IMR-90 (cell line): ENCODE measurements at regions not wholly inside any gene's neighbourhood (a gene's known extent, or its start where the extent isn't known, plus 50 kb on each side); places are given as distances from the start of the nearest gene placed in this dataset.

Experiments used
- ATAC-seq: fragments of 200-7000 bp; cut with Tn5 transposase; 2 replicates; pipeline ENCODE4 v1.9.1; 2020; ENCODE audit warnings: low read depth, mild to moderate bottlenecking, moderate library complexity
- BruUV-seq: library from RNA; stranded (reverse); fragments of 400-500 nt; replicated peaks from 2 replicates; lab custom pipeline; 2021; lab: Mats Ljungman, UMichigan
- CTCF ChIA-PET: fragments of 300-600 bp; formaldehyde crosslinking; extraction: SDS; loops from one replicate; lab custom pipeline; 2021; ENCODE audit warnings: antibody characterized with exemption; lab: Yijun Ruan, JAX
- POLR2A ChIA-PET: fragments of 300-600 bp; sonication (Branson Sonifier 250); formaldehyde crosslinking; loops from one replicate; lab custom pipeline; 2022; ENCODE audit warnings: antibody characterized with exemption; ENCODE audit not compliant: unreplicated experiment; lab: Charles Lee
- DNase-seq: peaks from one replicate; pipeline ENCODE4 v3.0.0; 2013
- H2AFZ ChIP-seq: replicated peaks from 2 replicates; pipeline ENCODE3; 2013; ENCODE audit warnings: low read length, mild to moderate bottlenecking; ENCODE audit not compliant: poor library complexity
- H2AK5ac ChIP-seq: 2 replicates; pipeline ENCODE4 v1.6.1; 2013; ENCODE audit warnings: low read depth, low read length, inconsistent platforms
- H2AK9ac ChIP-seq: replicated peaks from 2 replicates; pipeline ENCODE3; 2013; ENCODE audit warnings: mild to moderate bottlenecking, low read depth, low read length, moderate library complexity; ENCODE audit not compliant: poor library complexity
- H2BK120ac ChIP-seq: 2 replicates; pipeline ENCODE4 v1.6.1; 2013; ENCODE audit warnings: low read depth, low read length, inconsistent platforms
- H2BK15ac ChIP-seq: 3 replicates; pipeline ENCODE4 v1.6.1; 2013; ENCODE audit warnings: low read depth, low read length, inconsistent platforms
- H2BK20ac ChIP-seq: 2 replicates; pipeline ENCODE4 v1.6.1; 2013; ENCODE audit warnings: low read depth, mild to moderate bottlenecking, inconsistent platforms, low read length, moderate library complexity
- H2BK5ac ChIP-seq: 2 replicates; pipeline ENCODE4 v1.6.1; 2013; ENCODE audit warnings: mild to moderate bottlenecking, low read depth, low read length, inconsistent platforms; ENCODE audit not compliant: poor library complexity, severe bottlenecking
- H3K14ac ChIP-seq: replicated peaks from 2 replicates; pipeline ENCODE4 v1.6.1; 2013; ENCODE audit warnings: low read depth, low read length, inconsistent platforms
- H3K18ac ChIP-seq: 2 replicates; pipeline ENCODE4 v1.6.1; 2013; ENCODE audit warnings: low read depth, low read length, control low read depth
- H3K23ac ChIP-seq: 2 replicates; pipeline ENCODE4 v1.6.1; 2013; ENCODE audit warnings: low read depth, low read length, inconsistent platforms
- H3K27ac ChIP-seq: 2 replicates; pipeline ENCODE4 v1.5.1; 2013; ENCODE audit warnings: mild to moderate bottlenecking, control low read depth, low read length; ENCODE audit not compliant: insufficient read depth
- H3K27me3 ChIP-seq: 2 replicates; pipeline ENCODE4 v1.6.1; 2013; ENCODE audit warnings: low read length; ENCODE audit not compliant: control insufficient read depth, insufficient read depth
- H3K36me3 ChIP-seq: 2 replicates; pipeline ENCODE4 v1.6.1; 2013; ENCODE audit warnings: low read length, mixed read lengths; ENCODE audit not compliant: control insufficient read depth, insufficient read depth
- H3K4ac ChIP-seq: 2 replicates; pipeline ENCODE4 v1.6.1; 2013; ENCODE audit warnings: low read depth, low read length, inconsistent platforms
- H3K4me1 ChIP-seq: 2 replicates; pipeline ENCODE4 v1.6.1; 2013; ENCODE audit warnings: low read length, mixed read lengths; ENCODE audit not compliant: control insufficient read depth, insufficient read depth
- H3K4me2 ChIP-seq: 2 replicates; pipeline ENCODE4 v1.6.1; 2013; ENCODE audit warnings: low read depth, mild to moderate bottlenecking, control low read depth, low read length, moderate library complexity
- H3K4me3 ChIP-seq: 2 replicates; pipeline ENCODE4 v1.5.1; 2013; ENCODE audit warnings: low read depth, mild to moderate bottlenecking, control low read depth, low read length, moderate library complexity; ENCODE audit not compliant: insufficient read depth
- H3K56ac ChIP-seq: 2 replicates; pipeline ENCODE4 v1.6.1; 2013; ENCODE audit warnings: low read length, inconsistent platforms; ENCODE audit not compliant: insufficient read depth; ENCODE audit errors: extremely low read depth
- H3K79me1 ChIP-seq, 2 experiments: 2 replicates each; pipeline ENCODE4 v1.6.1; 2013; ENCODE audit warnings: low read length in 2 of 2, inconsistent platforms in 1 of 2, low read depth in 1 of 2
- H3K9ac ChIP-seq: 2 replicates; pipeline ENCODE4 v1.6.1; 2013; ENCODE audit warnings: low read depth, low read length, control low read depth
- H3K9me1 ChIP-seq: 2 replicates; pipeline ENCODE4 v1.6.1; 2013; ENCODE audit warnings: low read length, inconsistent platforms; ENCODE audit not compliant: insufficient read depth
- H3K9me3 ChIP-seq: 2 replicates; pipeline ENCODE4 v1.6.1; 2013; ENCODE audit warnings: low read length; ENCODE audit not compliant: control insufficient read depth, insufficient read depth
- H4K20me1 ChIP-seq: 2 replicates; pipeline ENCODE4 v1.6.1; 2013; ENCODE audit warnings: low read length, inconsistent platforms; ENCODE audit not compliant: insufficient read depth
- H4K5ac ChIP-seq: 2 replicates; pipeline ENCODE4 v1.6.1; 2013; ENCODE audit warnings: mild to moderate bottlenecking, low read depth, low read length, control low read depth
- H4K8ac ChIP-seq, 2 experiments: 2 replicates each; pipeline ENCODE4 v1.6.1; 2013; ENCODE audit warnings: low read depth in 2 of 2, low read length in 2 of 2, control low read depth in 1 of 2, inconsistent platforms in 1 of 2
- H4K91ac ChIP-seq: 2 replicates; pipeline ENCODE4 v1.6.1; 2013; ENCODE audit warnings: low read depth, low read length, inconsistent platforms; ENCODE audit not compliant: insufficient read depth
- FOS ChIP-seq: fragments of 150-350 bp; IDR thresholded peaks from 2 replicates; pipeline ENCODE4 v1.6.1; 2016; ENCODE audit warnings: low read depth, low read length
- WGBS, 2 experiments: methylation state at CpG; one replicate each; pipeline versions ENCODE4 v1.1.5 to v1.1.7; 2013; ENCODE audit warnings: missing lambda C conversion rate in 2 of 2; ENCODE audit not compliant: insufficient read length in 1 of 2; ENCODE audit errors: extremely low coverage in 2 of 2; 5-methylcytosine and 5-hydroxymethylcytosine counted together
- dilution Hi-C: fragments of 300-500 bp; cut with HindIII; formaldehyde crosslinking; loops from one replicate; pipeline ENCODE4 v1.14.3; 2018; ENCODE audit warnings: low sequenced_read_pairs; ENCODE audit not compliant: unreplicated experiment
- in situ Hi-C: fragments of 300-500 bp; cut with MboI; formaldehyde crosslinking; loops from 3 replicates; pipeline ENCODE4 v1.14.3; 2019; ENCODE audit warnings: low sequenced_read_pairs, inconsistent platforms, mixed read lengths
- intact Hi-C: fragments of 100-400 bp; cut with micrococcal nuclease; formaldehyde crosslinking; loops from 2 replicates; pipeline ENCODE4 v1.10.0; 2022
- TF ChIP-seq, protein P1 (sequence below): fragments of 150-350 bp; IDR thresholded peaks from 2 replicates; pipeline ENCODE4 v1.6.1; 2017; ENCODE audit warnings: mild to moderate bottlenecking, antibody characterized with exemption, low read length, low read depth

DNA sequence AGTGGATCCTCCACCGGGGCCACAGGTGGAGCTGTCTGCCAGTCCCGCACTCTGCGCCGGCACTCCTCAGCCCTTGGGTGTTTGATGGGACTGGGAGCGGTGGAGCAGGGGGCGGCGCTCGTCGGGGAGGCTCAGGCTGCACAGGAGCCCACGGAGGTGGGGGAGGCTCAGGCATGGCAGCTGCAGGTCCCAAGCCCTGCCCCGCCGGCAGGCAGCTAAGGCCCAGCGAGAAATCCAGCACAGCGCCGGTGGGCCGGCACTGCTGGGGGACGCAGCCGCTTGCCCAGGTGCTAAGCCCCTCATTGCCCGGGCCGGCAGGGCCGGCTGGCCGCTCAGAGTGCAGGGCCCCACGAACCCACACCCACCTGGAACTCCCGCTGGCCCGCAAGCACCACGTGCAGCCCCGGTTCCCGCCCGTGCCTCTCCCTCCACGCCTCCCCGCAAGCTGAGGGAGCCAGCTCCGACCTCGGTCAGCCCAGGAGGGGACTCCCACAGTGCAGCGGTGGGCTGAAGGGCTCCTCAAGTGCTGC is 286.4 kb downstream of the RBM26 start:
- Histone ChIP-seq H3K14ac (no peak overlapping the region), H3K79me1 (no peaks in the 10 kb centered on the region), H3K9me1 (no peaks in the 10 kb centered on the region), H3K9me3 (no peaks in the 10 kb centered on the region), H3K27me3 (no peaks in the 10 kb centered on the region), H3K27ac (no peak overlapping the region), H4K91ac (no peak overlapping the region), H4K8ac (no peak overlapping the region), H2AK5ac (no peak overlapping the region), H2BK20ac (no peak overlapping the region), H3K36me3 (no peaks in the 10 kb centered on the region), H3K4me3 (no peak overlapping the region), H3K23ac (no peak overlapping the region), H2AFZ (no peak overlapping the region), H3K4me1 (no peaks in the 10 kb centered on the region), H3K18ac (no peak overlapping the region), H3K9ac (no peak overlapping the region), H2AK9ac (no peak overlapping the region), H4K20me1 (no peaks in the 10 kb centered on the region), H2BK120ac (no peak overlapping the region), H3K56ac (no peak overlapping the region), H4K5ac (no peak overlapping the region), H2BK15ac (no peak overlapping the region), H3K4ac (no peak overlapping the region), H2BK5ac (no peak overlapping the region), H3K4me2 (no peak overlapping the region)
- no peak for ATAC-seq
- intact Hi-C loops (no loop called here), in situ Hi-C loops (no loop called here), dilution Hi-C loops (no loop called here)
- ChIA-PET POLR2A (no interaction called here), CTCF (no interaction called here)
- no TSS peak for BruUV-seq
- TF ChIP-seq, protein P1, sequence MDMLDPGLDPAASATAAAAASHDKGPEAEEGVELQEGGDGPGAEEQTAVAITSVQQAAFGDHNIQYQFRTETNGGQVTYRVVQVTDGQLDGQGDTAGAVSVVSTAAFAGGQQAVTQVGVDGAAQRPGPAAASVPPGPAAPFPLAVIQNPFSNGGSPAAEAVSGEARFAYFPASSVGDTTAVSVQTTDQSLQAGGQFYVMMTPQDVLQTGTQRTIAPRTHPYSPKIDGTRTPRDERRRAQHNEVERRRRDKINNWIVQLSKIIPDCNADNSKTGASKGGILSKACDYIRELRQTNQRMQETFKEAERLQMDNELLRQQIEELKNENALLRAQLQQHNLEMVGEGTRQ = no peak
- no peak for TF ChIP-seq FOS
- WGBS, 2 experiments = 100% methylated on average over 3 of the region's 34 CpGs; no CpG with 5 or more reads in 1 of the 2 experiments
- DNase-seq = no peak
